ENCODE measurements at regions not wholly inside any gene's neighbourhood (a gene's known extent, or its start where the extent isn't known, plus 50 kb on each side); places are given as distances from the start of the nearest gene placed in this dataset.

DNA sequence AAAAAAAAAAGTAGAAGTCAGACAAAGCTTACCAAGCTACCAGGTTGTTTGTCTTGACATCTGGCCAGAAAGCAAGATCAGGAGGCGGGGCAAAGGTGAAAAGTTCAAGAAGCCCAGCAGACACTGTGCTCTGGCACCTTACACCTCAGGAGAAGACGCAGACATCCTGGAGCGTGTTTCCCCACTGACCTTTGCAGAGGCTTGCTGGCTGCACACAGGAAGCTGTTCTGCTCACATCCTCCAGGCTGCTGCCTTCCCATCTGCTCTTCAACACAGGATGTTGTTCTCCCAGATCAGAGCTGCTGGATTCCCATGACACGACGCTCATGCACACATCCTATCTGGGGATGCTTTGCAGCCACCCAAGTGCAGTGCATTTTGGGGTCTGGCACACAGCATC is 174.4 kb upstream of the KIAA1217 start:
- Histone ChIP-seq H3K36me3 (ENCODE audit: insufficient read depth, low read length) (no peaks in the 10 kb centered on the region), H2AFZ (ENCODE audit: low read depth, low read length) (no peak overlapping the region), H4K20me1 (ENCODE audit: insufficient read depth, low read length) (no peaks in the 10 kb centered on the region), H3K27ac (ENCODE audit: low read depth, low read length) (no peak overlapping the region), H3K4me3 (ENCODE audit: insufficient read depth, low read depth, low read length) (no peak overlapping the region), H3K9me3 (ENCODE audit: insufficient read depth, low read depth, low read length) (no peaks in the 10 kb centered on the region), H3K79me2 (ENCODE audit: insufficient read depth, low read length) (no peaks in the 10 kb centered on the region), H3K9ac (ENCODE audit: low read length) (no peak overlapping the region), H3K27me3 (ENCODE audit: insufficient read depth, low read length) (no peaks in the 10 kb centered on the region), H3K4me1 (ENCODE audit: insufficient read depth, low read length) (no peaks in the 10 kb centered on the region), H3K4me2 (ENCODE audit: low read length) (no peak overlapping the region)
- DNase-seq (ENCODE audit: low read depth) (no peak), FAIRE-seq (no peak)
- TF ChIP-seq EZH2 (IDR thresholded peaks at IDR 0.05; ENCODE audit: insufficient read depth, low read length): no peak
- TF ChIP-seq CTCF (IDR thresholded peaks at IDR 0.05; ENCODE audit: insufficient read depth, low read depth, low read length): no peak
- Mint-ChIP-seq H3K9me3 (ENCODE audit: unreplicated experiment) (no peaks in the 10 kb centered on the region), H3K27me3 (ENCODE audit: low read depth, unreplicated experiment) (peaks cover 3% of the 10 kb centered on the region), H3K27ac (ENCODE audit: unreplicated experiment) (no peak overlapping the region), H3K4me1 (ENCODE audit: low read depth, unreplicated experiment) (no peaks in the 10 kb centered on the region), H3K4me3 (ENCODE audit: unreplicated experiment) (no peak overlapping the region), H3K36me3 (ENCODE audit: low read depth, unreplicated experiment) (no peaks in the 10 kb centered on the region)

DNA sequence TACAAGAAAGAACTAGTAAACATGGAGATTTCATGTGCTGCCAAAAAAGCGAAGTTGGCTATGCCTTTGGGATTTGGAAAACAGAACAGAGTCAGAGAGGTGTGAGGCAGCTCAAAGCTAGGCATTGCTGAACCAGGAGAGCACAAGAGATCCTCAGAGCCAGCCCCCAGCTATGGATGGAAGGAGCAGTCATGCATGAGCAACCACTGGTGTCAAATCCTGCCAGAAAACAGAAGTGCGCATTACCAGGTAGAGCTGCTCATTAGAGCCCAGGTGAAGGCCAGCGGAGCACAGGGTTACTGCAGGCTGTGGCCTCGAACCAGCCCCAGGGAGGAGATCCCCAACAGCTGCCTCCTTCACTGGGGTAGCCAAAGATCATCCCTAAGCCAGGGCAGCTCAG is 173.2 kb upstream of the KIAA1217 start:
- no peak for FAIRE-seq
- H3K27ac ChIP-seq (ENCODE audit: low read depth, low read length): no peak overlapping the region
- no peaks in the 10 kb centered on the region for H3K36me3 ChIP-seq (ENCODE audit: insufficient read depth, low read length)
- H3K4me2 ChIP-seq (ENCODE audit: low read length): no peak overlapping the region
- Mint-ChIP-seq H3K27me3 (ENCODE audit: low read depth, unreplicated experiment) (peaks cover 3% of the 10 kb centered on the region), H3K9me3 (ENCODE audit: unreplicated experiment) (no peaks in the 10 kb centered on the region), H3K27ac (ENCODE audit: unreplicated experiment) (no peak overlapping the region), H3K4me3 (ENCODE audit: unreplicated experiment) (no peak overlapping the region), H3K4me1 (ENCODE audit: low read depth, unreplicated experiment) (no peaks in the 10 kb centered on the region), H3K36me3 (ENCODE audit: low read depth, unreplicated experiment) (no peaks in the 10 kb centered on the region)
- TF ChIP-seq EZH2 (IDR thresholded peaks at IDR 0.05; ENCODE audit: insufficient read depth, low read length): no peak
- no peak for TF ChIP-seq CTCF (IDR thresholded peaks at IDR 0.05; ENCODE audit: insufficient read depth, low read depth, low read length)
- no peak overlapping the region for H3K4me3 ChIP-seq (ENCODE audit: insufficient read depth, low read depth, low read length)
- no peaks in the 10 kb centered on the region for H3K4me1 ChIP-seq (ENCODE audit: insufficient read depth, low read length)
- H3K9me3 ChIP-seq (ENCODE audit: insufficient read depth, low read depth, low read length): no peaks in the 10 kb centered on the region
- no peak for DNase-seq (ENCODE audit: low read depth)
- H3K79me2 ChIP-seq (ENCODE audit: insufficient read depth, low read length): no peaks in the 10 kb centered on the region
- no peaks in the 10 kb centered on the region for H4K20me1 ChIP-seq (ENCODE audit: insufficient read depth, low read length)
- H2AFZ ChIP-seq (ENCODE audit: low read depth, low read length): no peak overlapping the region
- H3K27me3 ChIP-seq (ENCODE audit: insufficient read depth, low read length): no peaks in the 10 kb centered on the region
- H3K9ac ChIP-seq (ENCODE audit: low read length): no peak overlapping the region

DNA sequence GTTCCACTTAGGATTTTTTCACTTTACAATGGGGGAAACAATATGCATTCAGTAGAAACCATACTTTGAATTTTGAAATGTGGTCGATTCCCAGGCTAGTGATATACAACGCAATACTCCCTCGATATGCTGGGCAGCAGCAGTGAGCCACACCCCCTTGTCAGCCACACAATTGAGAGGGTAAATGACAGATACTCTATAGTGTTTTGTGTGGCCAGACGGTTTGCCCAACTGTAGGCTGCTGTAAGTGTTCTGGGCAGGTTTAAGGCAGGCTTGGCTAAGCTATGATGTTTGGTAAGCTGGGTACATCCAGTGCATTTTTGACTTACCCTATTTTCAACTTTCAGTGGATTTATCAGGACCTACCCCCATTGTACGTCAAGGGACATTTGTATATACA is 169.6 kb upstream of the KIAA1217 start:
- no peaks in the 10 kb centered on the region for H3K9me3 Mint-ChIP-seq (ENCODE audit: unreplicated experiment)
- FAIRE-seq (no peak), DNase-seq (ENCODE audit: low read depth) (no peak)
- Histone ChIP-seq H2AFZ (ENCODE audit: low read depth, low read length) (no peak overlapping the region), H3K4me2 (ENCODE audit: low read length) (no peak overlapping the region), H3K36me3 (ENCODE audit: insufficient read depth, low read length) (no peaks in the 10 kb centered on the region), H3K4me1 (ENCODE audit: insufficient read depth, low read length) (no peaks in the 10 kb centered on the region), H3K9ac (ENCODE audit: low read length) (no peak overlapping the region), H3K27ac (ENCODE audit: low read depth, low read length) (no peak overlapping the region), H3K27me3 (ENCODE audit: insufficient read depth, low read length) (no peaks in the 10 kb centered on the region), H3K9me3 (ENCODE audit: insufficient read depth, low read depth, low read length) (no peaks in the 10 kb centered on the region), H3K79me2 (ENCODE audit: insufficient read depth, low read length) (no peaks in the 10 kb centered on the region), H4K20me1 (ENCODE audit: insufficient read depth, low read length) (no peaks in the 10 kb centered on the region), H3K4me3 (ENCODE audit: insufficient read depth, low read depth, low read length) (no peak overlapping the region)
- no peak for TF ChIP-seq EZH2 (IDR thresholded peaks at IDR 0.05; ENCODE audit: insufficient read depth, low read length)
- no peak for TF ChIP-seq CTCF (IDR thresholded peaks at IDR 0.05; ENCODE audit: insufficient read depth, low read depth, low read length)
- no peaks in the 10 kb centered on the region for H3K4me1 Mint-ChIP-seq (ENCODE audit: low read depth, unreplicated experiment)
- H3K36me3 Mint-ChIP-seq (ENCODE audit: low read depth, unreplicated experiment): no peaks in the 10 kb centered on the region
- no peak overlapping the region for H3K4me3 Mint-ChIP-seq (ENCODE audit: unreplicated experiment)
- peaks cover 3% of the 10 kb centered on the region for H3K27me3 Mint-ChIP-seq (ENCODE audit: low read depth, unreplicated experiment)
- no peak overlapping the region for H3K27ac Mint-ChIP-seq (ENCODE audit: unreplicated experiment)

Data from astrocyte (in vitro differentiated cells and primary cell).